HepG2 (cell line): ENCODE measurements at regions not wholly inside any gene's neighbourhood (a gene's known extent, or its start where the extent isn't known, plus 50 kb on each side); places are given as distances from the start of the nearest gene placed in this dataset.

Experiments
- ATAC-seq: fragments of 200-7000 bp; cut with Tn5 transposase; 3 replicates; pipeline ENCODE4 v1.9.1; 2020; ENCODE audit warnings: mild to moderate bottlenecking, moderate library complexity
- BruUV-seq: library from RNA; stranded (reverse); fragments of 400-500 nt; replicated peaks from 2 replicates; lab custom pipeline; 2021; lab: Mats Ljungman, UMichigan
- CTCF ChIA-PET: fragments of 300-600 bp; formaldehyde crosslinking; extraction: SDS; loops from one replicate; lab custom pipeline; 2021; ENCODE audit warnings: low total read pairs, inconsistent platforms, low intra/inter-chr PET ratio; lab: Yijun Ruan, JAX
- POLR2A ChIA-PET: fragments of 350-600 bp; sonication (Branson Sonifier 250); formaldehyde crosslinking; loops from one replicate; lab custom pipeline; 2020; ENCODE audit warnings: antibody characterized with exemption, inconsistent platforms; lab: Yijun Ruan, JAX
- DNase-seq: peaks from one replicate; pipeline ENCODE4 v3.0.0-alpha.2; 2015; ENCODE audit warnings: low spot score
- FAIRE-seq: peaks from 3 replicates; lab custom pipeline; 2011; peaks lifted over from hg19 to GRCh38; lab: Jason Lieb, UNC
- H2AFZ ChIP-seq: one replicate; pipeline ENCODE4 v1.6.1; 2011; ENCODE audit warnings: low read length, inconsistent platforms
- H3K27ac ChIP-seq: fragments of 300-600 bp; 3 replicates; pipeline ENCODE4 v1.8.0; 2011; ENCODE audit warnings: mixed run types, mild to moderate bottlenecking, mixed read lengths, low read length, inconsistent platforms; ENCODE audit not compliant: insufficient read depth; ENCODE audit errors: extremely low read length
- H3K27me3 ChIP-seq, 2 experiments: fragments of 200-600 bp in 1 of 2; 2 replicates in 1 of 2; 3 replicates in 1 of 2; pipeline versions ENCODE4 v1.6.0 to v1.8.0; 2011; ENCODE audit warnings: low read length in 2 of 2, mild to moderate bottlenecking in 2 of 2, moderate library complexity in 2 of 2, inconsistent platforms in 1 of 2; ENCODE audit not compliant: insufficient read depth in 2 of 2, control insufficient read depth in 1 of 2
- H3K36me3 ChIP-seq, 2 experiments: fragments of 200-600 bp in 1 of 2; replicated peaks in 1 of 2; 2 replicates in 1 of 2; 3 replicates in 1 of 2; pipeline versions ENCODE4 v1.5.1 to v1.8.0; 2011; ENCODE audit warnings: low read length in 2 of 2, inconsistent platforms in 1 of 2; ENCODE audit not compliant: insufficient read depth in 2 of 2, control insufficient read depth in 1 of 2
- H3K4me1 ChIP-seq: 2 replicates; pipeline ENCODE4 v1.5.1; 2012; ENCODE audit warnings: low read length, inconsistent platforms; ENCODE audit not compliant: insufficient read depth
- H3K4me2 ChIP-seq: 2 replicates; pipeline ENCODE4 v1.6.0; 2011; ENCODE audit warnings: low read depth, low read length, inconsistent platforms
- H3K4me3 ChIP-seq, 3 experiments: fragments of 200-600 bp in 1 of 3; sonication (generic), shearing (Covaris generic) in 1 of 3; replicated peaks in 1 of 3; 2 replicates each; pipeline ENCODE4 v1.5.1; 2011 to 2016; ENCODE audit warnings: low read length in 3 of 3, inconsistent platforms in 2 of 3, low read depth in 2 of 3, mild to moderate bottlenecking in 2 of 3, control low read depth in 1 of 3, mixed read lengths in 1 of 3; ENCODE audit not compliant: insufficient read depth in 1 of 3
- H3K79me2 ChIP-seq: one replicate; pipeline ENCODE4 v1.6.1; 2011; ENCODE audit warnings: low read length, inconsistent platforms; ENCODE audit not compliant: insufficient read depth
- H3K9ac ChIP-seq: 2 replicates; pipeline ENCODE4 v1.6.0; 2011; ENCODE audit warnings: mild to moderate bottlenecking, low read depth, low read length, inconsistent platforms; ENCODE audit not compliant: insufficient read depth
- H3K9me3 ChIP-seq: 2 replicates; pipeline ENCODE4 v1.5.1; 2012; ENCODE audit warnings: mild to moderate bottlenecking, low read length
- H4K20me1 ChIP-seq: 2 replicates; pipeline ENCODE4 v1.6.0; 2011; ENCODE audit warnings: inconsistent platforms, mild to moderate bottlenecking, low read length, moderate library complexity; ENCODE audit not compliant: insufficient read depth
- ATAD3A ChIP-seq: sonication (generic); formaldehyde crosslinking; IDR thresholded peaks from 2 replicates; pipeline ENCODE4 v1.4.0; 2020; ENCODE audit warnings: missing genetic modification reagents
- ATF1 ChIP-seq: IDR thresholded peaks from 2 replicates; pipeline ENCODE4 v1.6.1; 2016; ENCODE audit warnings: mild to moderate bottlenecking, control low read depth
- MTA1 ChIP-seq: sonication (generic); formaldehyde crosslinking; IDR thresholded peaks from 2 replicates; pipeline ENCODE4 v1.4.0; 2020; ENCODE audit warnings: missing genetic modification reagents, mild to moderate bottlenecking, borderline replicate concordance
- NFKBIZ ChIP-seq: IDR thresholded peaks from 2 replicates; pipeline ENCODE4 v1.6.1; 2018; ENCODE audit warnings: missing genetic modification reagents, missing compliant biosample characterization
- POLR2AphosphoS5 ChIP-seq: IDR thresholded peaks from 2 replicates; pipeline ENCODE4 v1.6.1; 2012; ENCODE audit warnings: low read depth, low read length
- RCOR2 ChIP-seq: IDR thresholded peaks from 2 replicates; pipeline ENCODE4 v1.6.1; 2016; ENCODE audit warnings: missing biosample characterization, missing genetic modification reagents
- REL ChIP-seq: sonication (generic); formaldehyde crosslinking; conservative IDR thresholded peaks from 2 replicates; pipeline ENCODE4 v1.8.0; 2022; ENCODE audit warnings: mild to moderate bottlenecking, missing genetic modification reagents, moderate library complexity
- SP2 ChIP-seq: sonication (generic); formaldehyde crosslinking; IDR thresholded peaks from 2 replicates; pipeline ENCODE4 v1.5.1; 2020; ENCODE audit warnings: mild to moderate bottlenecking, missing genetic modification reagents
- WIZ ChIP-seq: sonication (generic); formaldehyde crosslinking; IDR thresholded peaks from 2 replicates; pipeline ENCODE4 v1.5.1; 2020; ENCODE audit warnings: mild to moderate bottlenecking, missing genetic modification reagents
- ZKSCAN8 ChIP-seq: IDR thresholded peaks from 2 replicates; pipeline ENCODE4 v1.6.1; 2016; ENCODE audit warnings: borderline replicate concordance, missing genetic modification reagents, missing compliant biosample characterization
- ZNF224 ChIP-seq: sonication (generic); formaldehyde crosslinking; IDR thresholded peaks from 2 replicates; pipeline ENCODE4 v1.5.0; 2020; ENCODE audit warnings: mild to moderate bottlenecking, missing genetic modification reagents
- ZNF225 ChIP-seq: sonication (generic); formaldehyde crosslinking; IDR thresholded peaks from 2 replicates; pipeline ENCODE4 v1.4.0; 2020; ENCODE audit warnings: mild to moderate bottlenecking, missing genetic modification reagents
- ZNF382 ChIP-seq: sonication (generic); formaldehyde crosslinking; IDR thresholded peaks from 2 replicates; pipeline ENCODE4 v1.5.0; 2020; ENCODE audit warnings: missing genetic modification reagents, mild to moderate bottlenecking, borderline replicate concordance
- ZNF558 ChIP-seq: sonication (generic); formaldehyde crosslinking; IDR thresholded peaks from 2 replicates; pipeline ENCODE4 v1.9.0; 2022; ENCODE audit warnings: mild to moderate bottlenecking, missing genetic modification reagents, borderline replicate concordance
- ZNF879 ChIP-seq: sonication (generic); formaldehyde crosslinking; IDR thresholded peaks from 2 replicates; pipeline ENCODE4 v1.8.1; 2023; ENCODE audit warnings: missing genetic modification reagents
- WGBS: methylation state at CpG from one replicate; pipeline ENCODE4 v1.1.6; 2017; ENCODE audit warnings: low lambda C conversion rate; 5-methylcytosine and 5-hydroxymethylcytosine counted together
- in situ Hi-C: cut with HindIII; loops from 2 replicates; pipeline ENCODE4 v1.10.0; 2017; ENCODE audit warnings: low pct_unique_long_range_greater_than_20kb; ENCODE audit not compliant: extremely low pct_ligation_motif_present
- intact Hi-C: fragments of 100-400 bp; cut with micrococcal nuclease; formaldehyde crosslinking; loops from one replicate; pipeline ENCODE4 v1.10.0; 2022; ENCODE audit not compliant: unreplicated experiment
- TF ChIP-seq, protein P1 (sequence below): sonication (generic); formaldehyde crosslinking; IDR thresholded peaks from 2 replicates; pipeline ENCODE4 v1.4.0; 2020; ENCODE audit warnings: missing genetic modification reagents
- TF ChIP-seq, protein P2 (sequence below): sonication (generic); formaldehyde crosslinking; IDR thresholded peaks from 2 replicates; pipeline ENCODE4 v1.4.0; 2020; ENCODE audit warnings: missing genetic modification reagents

DNA sequence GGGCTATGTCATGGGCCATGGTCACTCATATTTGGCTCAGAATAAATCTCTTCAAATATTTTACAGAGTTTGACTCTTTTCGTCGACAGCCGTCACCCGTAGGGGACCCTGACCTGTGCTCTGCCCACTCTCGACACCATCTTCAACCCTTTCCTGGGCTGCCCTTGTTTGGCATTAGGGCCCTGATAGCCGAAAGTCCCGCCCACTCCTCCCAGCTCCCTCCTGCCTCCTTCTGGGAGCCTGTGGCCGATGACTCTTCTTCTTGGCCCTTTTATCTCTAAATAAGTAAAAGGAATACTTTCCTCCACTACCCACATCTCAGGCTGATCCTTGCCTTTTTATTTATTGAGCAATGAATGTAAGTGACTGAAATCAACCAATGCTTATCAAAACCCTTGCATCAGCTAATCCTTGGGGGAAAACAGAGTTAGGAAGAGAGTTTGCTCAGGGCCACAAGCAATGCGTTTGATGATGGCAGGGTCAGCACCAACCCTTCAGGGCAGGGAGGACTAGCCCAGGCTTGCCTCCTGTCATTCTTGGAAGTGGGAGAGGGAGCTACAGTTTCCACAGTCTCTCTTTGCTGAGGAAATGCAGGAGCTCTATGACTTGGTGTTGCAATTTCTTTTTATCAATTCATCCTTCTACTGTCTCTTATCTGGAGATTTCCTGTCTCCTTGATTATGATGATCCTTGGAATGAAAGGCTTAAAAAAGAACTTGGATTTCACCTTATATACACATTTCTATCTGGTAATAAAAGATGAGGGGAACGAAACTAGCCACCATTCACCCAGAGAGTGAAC, 218.2 kb upstream of the PODXL start:
- WGBS: 37% methylated on average over 10 of the region's 10 CpGs
- intact Hi-C loops: no loop called here
- FAIRE-seq: no peak

More for the DNA sequence above, 218.2 kb upstream of the PODXL start:
- Histone ChIP-seq H3K9me3 (no peaks in the 10 kb centered on the region), H3K4me2 (no peak overlapping the region), H3K27ac (no peak overlapping the region), H2AFZ (no peak overlapping the region), H3K4me3 (no peak overlapping the region), H4K20me1 (no peaks in the 10 kb centered on the region), H3K4me1 (no peaks in the 10 kb centered on the region), H3K36me3 (no peaks in the 10 kb centered on the region), H3K79me2 (no peaks in the 10 kb centered on the region), H3K27me3 (no peaks in the 10 kb centered on the region; a peak in 2 of 5 replicates), H3K9ac (no peak overlapping the region)
- no peak for TF ChIP-seq ZKSCAN8
- TF ChIP-seq ZNF225: no peak
- no peak for TF ChIP-seq NFKBIZ
- no peak for TF ChIP-seq ZNF382 (CRISPR knock-in tag)
- TF ChIP-seq ZNF224: no peak
- TF ChIP-seq SP2: no peak
- no peak for TF ChIP-seq WIZ (CRISPR knock-in tag)
- TF ChIP-seq ZNF558 (CRISPR knock-in tag): no peak
- TF ChIP-seq, protein P1, sequence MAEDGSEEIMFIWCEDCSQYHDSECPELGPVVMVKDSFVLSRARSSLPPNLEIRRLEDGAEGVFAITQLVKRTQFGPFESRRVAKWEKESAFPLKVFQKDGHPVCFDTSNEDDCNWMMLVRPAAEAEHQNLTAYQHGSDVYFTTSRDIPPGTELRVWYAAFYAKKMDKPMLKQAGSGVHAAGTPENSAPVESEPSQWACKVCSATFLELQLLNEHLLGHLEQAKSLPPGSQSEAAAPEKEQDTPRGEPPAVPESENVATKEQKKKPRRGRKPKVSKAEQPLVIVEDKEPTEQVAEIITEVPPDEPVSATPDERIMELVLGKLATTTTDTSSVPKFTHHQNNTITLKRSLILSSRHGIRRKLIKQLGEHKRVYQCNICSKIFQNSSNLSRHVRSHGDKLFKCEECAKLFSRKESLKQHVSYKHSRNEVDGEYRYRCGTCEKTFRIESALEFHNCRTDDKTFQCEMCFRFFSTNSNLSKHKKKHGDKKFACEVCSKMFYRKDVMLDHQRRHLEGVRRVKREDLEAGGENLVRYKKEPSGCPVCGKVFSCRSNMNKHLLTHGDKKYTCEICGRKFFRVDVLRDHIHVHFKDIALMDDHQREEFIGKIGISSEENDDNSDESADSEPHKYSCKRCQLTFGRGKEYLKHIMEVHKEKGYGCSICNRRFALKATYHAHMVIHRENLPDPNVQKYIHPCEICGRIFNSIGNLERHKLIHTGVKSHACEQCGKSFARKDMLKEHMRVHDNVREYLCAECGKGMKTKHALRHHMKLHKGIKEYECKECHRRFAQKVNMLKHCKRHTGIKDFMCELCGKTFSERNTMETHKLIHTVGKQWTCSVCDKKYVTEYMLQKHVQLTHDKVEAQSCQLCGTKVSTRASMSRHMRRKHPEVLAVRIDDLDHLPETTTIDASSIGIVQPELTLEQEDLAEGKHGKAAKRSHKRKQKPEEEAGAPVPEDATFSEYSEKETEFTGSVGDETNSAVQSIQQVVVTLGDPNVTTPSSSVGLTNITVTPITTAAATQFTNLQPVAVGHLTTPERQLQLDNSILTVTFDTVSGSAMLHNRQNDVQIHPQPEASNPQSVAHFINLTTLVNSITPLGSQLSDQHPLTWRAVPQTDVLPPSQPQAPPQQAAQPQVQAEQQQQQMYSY (CRISPR knock-in tag): no peak
- no peak for TF ChIP-seq REL (CRISPR knock-in tag)
- no peak for TF ChIP-seq POLR2AphosphoS5
- TF ChIP-seq ATF1: no peak
- TF ChIP-seq ATAD3A (CRISPR knock-in tag): no peak
- no peak for TF ChIP-seq MTA1 (CRISPR knock-in tag)
- no peak for TF ChIP-seq ZNF879
- no peak for TF ChIP-seq RCOR2 (CRISPR knock-in tag)
- TF ChIP-seq, protein P2, sequence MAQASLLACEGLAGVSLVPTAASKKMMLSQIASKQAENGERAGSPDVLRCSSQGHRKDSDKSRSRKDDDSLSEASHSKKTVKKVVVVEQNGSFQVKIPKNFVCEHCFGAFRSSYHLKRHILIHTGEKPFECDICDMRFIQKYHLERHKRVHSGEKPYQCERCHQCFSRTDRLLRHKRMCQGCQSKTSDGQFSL (CRISPR knock-in tag): no peak
- BruUV-seq: no TSS peak
- ChIA-PET CTCF (no interaction called here), POLR2A (no interaction called here)
- DNase-seq (no peak), ATAC-seq (no peak)
- in situ Hi-C loops: no loop called here
